ENCODE measurements at regions not wholly inside any gene's neighbourhood (a gene's known extent, or its start where the extent isn't known, plus 50 kb on each side); places are given as distances from the start of the nearest gene placed in this dataset.

DNA sequence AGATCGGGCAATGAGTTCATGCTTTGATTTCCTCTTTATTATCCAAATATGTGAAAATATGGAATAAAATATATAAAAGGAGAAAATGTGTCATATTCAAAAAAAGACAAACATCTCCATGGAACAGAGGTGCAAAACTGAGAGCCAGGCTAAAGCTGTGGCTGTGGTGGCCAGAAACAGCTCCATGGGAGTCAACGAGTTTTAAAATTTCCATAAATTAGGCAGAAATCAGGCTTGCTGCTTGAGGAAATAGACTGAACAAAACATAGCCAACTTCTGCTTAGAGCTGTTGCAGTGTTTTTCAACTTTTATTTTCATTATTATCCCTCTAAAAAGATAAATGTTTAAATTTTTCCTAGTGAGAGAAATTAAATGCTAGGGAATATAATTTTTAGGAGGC is 110.8 kb upstream of the SLC30A5 start:
- no peak for ATAC-seq
- TF ChIP-seq ZFP3 (CRISPR knock-in tag; IDR thresholded peaks at IDR 0.05) (no peak), TOX (CRISPR knock-in tag; IDR thresholded peaks at IDR 0.05; ENCODE audit: borderline replicate concordance) (no peak), OSR1 (CRISPR knock-in tag; IDR thresholded peaks at IDR 0.05) (no peak), ISL1 (CRISPR knock-in tag; IDR thresholded peaks at IDR 0.05) (no peak), ZNF565 (CRISPR knock-in tag; conservative IDR thresholded peaks at IDR 0.05; ENCODE audit: low read depth) (no peak), ZC3H10 (CRISPR knock-in tag; IDR thresholded peaks at IDR 0.05) (no peak), CSDC2 (CRISPR knock-in tag; IDR thresholded peaks at IDR 0.05) (no peak), ZFP30 (CRISPR knock-in tag; IDR thresholded peaks at IDR 0.05) (no peak), ARNTL (CRISPR knock-in tag; IDR thresholded peaks at IDR 0.05; ENCODE audit: borderline replicate concordance, low read depth) (no peak), BACH2 (CRISPR knock-in tag; IDR thresholded peaks at IDR 0.05; ENCODE audit: borderline replicate concordance) (no peak), PPARA (CRISPR knock-in tag; IDR thresholded peaks at IDR 0.05; ENCODE audit: borderline replicate concordance) (no peak), TCF4 (CRISPR knock-in tag; IDR thresholded peaks at IDR 0.05; ENCODE audit: borderline replicate concordance) (no peak), GLIS3 (CRISPR knock-in tag; IDR thresholded peaks at IDR 0.05) (no peak)
- TF ChIP-seq, protein P1, sequence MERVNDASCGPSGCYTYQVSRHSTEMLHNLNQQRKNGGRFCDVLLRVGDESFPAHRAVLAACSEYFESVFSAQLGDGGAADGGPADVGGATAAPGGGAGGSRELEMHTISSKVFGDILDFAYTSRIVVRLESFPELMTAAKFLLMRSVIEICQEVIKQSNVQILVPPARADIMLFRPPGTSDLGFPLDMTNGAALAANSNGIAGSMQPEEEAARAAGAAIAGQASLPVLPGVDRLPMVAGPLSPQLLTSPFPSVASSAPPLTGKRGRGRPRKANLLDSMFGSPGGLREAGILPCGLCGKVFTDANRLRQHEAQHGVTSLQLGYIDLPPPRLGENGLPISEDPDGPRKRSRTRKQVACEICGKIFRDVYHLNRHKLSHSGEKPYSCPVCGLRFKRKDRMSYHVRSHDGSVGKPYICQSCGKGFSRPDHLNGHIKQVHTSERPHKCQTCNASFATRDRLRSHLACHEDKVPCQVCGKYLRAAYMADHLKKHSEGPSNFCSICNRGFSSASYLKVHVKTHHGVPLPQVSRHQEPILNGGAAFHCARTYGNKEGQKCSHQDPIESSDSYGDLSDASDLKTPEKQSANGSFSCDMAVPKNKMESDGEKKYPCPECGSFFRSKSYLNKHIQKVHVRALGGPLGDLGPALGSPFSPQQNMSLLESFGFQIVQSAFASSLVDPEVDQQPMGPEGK (CRISPR knock-in tag; IDR thresholded peaks at IDR 0.05; ENCODE audit: borderline replicate concordance) = no peak
- TF ChIP-seq, protein P2, sequence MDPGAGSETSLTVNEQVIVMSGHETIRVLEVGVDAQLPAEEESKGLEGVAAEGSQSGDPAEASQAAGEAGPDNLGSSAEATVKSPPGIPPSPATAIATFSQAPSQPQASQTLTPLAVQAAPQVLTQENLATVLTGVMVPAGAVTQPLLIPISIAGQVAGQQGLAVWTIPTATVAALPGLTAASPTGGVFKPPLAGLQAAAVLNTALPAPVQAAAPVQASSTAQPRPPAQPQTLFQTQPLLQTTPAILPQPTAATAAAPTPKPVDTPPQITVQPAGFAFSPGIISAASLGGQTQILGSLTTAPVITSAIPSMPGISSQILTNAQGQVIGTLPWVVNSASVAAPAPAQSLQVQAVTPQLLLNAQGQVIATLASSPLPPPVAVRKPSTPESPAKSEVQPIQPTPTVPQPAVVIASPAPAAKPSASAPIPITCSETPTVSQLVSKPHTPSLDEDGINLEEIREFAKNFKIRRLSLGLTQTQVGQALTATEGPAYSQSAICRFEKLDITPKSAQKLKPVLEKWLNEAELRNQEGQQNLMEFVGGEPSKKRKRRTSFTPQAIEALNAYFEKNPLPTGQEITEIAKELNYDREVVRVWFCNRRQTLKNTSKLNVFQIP (CRISPR knock-in tag; IDR thresholded peaks at IDR 0.05; ENCODE audit: borderline replicate concordance, low read depth) = no peak
- TF ChIP-seq, protein P3, sequence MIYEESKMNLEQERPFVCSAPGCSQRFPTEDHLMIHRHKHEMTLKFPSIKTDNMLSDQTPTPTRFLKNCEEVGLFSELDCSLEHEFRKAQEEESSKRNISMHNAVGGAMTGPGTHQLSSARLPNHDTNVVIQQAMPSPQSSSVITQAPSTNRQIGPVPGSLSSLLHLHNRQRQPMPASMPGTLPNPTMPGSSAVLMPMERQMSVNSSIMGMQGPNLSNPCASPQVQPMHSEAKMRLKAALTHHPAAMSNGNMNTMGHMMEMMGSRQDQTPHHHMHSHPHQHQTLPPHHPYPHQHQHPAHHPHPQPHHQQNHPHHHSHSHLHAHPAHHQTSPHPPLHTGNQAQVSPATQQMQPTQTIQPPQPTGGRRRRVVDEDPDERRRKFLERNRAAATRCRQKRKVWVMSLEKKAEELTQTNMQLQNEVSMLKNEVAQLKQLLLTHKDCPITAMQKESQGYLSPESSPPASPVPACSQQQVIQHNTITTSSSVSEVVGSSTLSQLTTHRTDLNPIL (CRISPR knock-in tag; IDR thresholded peaks at IDR 0.05; ENCODE audit: low read depth) = no peak

DNA sequence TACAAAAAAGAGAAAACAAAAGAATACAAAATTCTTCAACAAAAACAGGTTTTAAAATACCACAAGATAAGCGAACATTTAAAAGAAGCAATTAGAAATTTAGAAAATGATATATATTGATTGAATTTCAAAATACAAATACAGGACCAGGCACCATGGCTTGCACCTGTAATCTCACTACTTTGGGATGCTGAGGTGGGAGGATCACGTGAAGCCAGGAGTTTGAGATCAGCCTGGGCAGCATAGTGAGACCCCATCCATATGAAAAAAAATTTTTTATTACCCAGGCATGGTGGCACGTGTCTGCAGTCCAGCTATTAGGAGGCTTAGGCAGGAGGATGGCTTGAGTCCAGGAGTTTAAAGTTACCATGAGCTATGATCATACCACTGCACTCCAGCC is 109.9 kb upstream of the SLC30A5 start:
- no peak for ATAC-seq
- TF ChIP-seq ZNF565 (CRISPR knock-in tag; conservative IDR thresholded peaks at IDR 0.05; ENCODE audit: low read depth) (no peak), SNAI2 (CRISPR knock-in tag; IDR thresholded peaks at IDR 0.05) (no peak), ZC3H10 (CRISPR knock-in tag; IDR thresholded peaks at IDR 0.05) (no peak), TCF4 (CRISPR knock-in tag; IDR thresholded peaks at IDR 0.05; ENCODE audit: borderline replicate concordance) (no peak), GLIS3 (CRISPR knock-in tag; IDR thresholded peaks at IDR 0.05) (no peak), ZFP3 (CRISPR knock-in tag; IDR thresholded peaks at IDR 0.05) (no peak), ISL1 (CRISPR knock-in tag; IDR thresholded peaks at IDR 0.05) (no peak), ESRRG (CRISPR knock-in tag; IDR thresholded peaks at IDR 0.05) (no peak)
- TF ChIP-seq, protein P4, sequence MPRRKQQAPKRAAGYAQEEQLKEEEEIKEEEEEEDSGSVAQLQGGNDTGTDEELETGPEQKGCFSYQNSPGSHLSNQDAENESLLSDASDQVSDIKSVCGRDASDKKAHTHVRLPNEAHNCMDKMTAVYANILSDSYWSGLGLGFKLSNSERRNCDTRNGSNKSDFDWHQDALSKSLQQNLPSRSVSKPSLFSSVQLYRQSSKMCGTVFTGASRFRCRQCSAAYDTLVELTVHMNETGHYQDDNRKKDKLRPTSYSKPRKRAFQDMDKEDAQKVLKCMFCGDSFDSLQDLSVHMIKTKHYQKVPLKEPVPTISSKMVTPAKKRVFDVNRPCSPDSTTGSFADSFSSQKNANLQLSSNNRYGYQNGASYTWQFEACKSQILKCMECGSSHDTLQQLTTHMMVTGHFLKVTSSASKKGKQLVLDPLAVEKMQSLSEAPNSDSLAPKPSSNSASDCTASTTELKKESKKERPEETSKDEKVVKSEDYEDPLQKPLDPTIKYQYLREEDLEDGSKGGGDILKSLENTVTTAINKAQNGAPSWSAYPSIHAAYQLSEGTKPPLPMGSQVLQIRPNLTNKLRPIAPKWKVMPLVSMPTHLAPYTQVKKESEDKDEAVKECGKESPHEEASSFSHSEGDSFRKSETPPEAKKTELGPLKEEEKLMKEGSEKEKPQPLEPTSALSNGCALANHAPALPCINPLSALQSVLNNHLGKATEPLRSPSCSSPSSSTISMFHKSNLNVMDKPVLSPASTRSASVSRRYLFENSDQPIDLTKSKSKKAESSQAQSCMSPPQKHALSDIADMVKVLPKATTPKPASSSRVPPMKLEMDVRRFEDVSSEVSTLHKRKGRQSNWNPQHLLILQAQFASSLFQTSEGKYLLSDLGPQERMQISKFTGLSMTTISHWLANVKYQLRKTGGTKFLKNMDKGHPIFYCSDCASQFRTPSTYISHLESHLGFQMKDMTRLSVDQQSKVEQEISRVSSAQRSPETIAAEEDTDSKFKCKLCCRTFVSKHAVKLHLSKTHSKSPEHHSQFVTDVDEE (CRISPR knock-in tag; IDR thresholded peaks at IDR 0.05) = no peak
- TF ChIP-seq, protein P2 (CRISPR knock-in tag; IDR thresholded peaks at IDR 0.05; ENCODE audit: borderline replicate concordance, low read depth) = no peak
- TF ChIP-seq, protein P1 (CRISPR knock-in tag; IDR thresholded peaks at IDR 0.05; ENCODE audit: borderline replicate concordance) = no peak
- TF ChIP-seq, protein P5, sequence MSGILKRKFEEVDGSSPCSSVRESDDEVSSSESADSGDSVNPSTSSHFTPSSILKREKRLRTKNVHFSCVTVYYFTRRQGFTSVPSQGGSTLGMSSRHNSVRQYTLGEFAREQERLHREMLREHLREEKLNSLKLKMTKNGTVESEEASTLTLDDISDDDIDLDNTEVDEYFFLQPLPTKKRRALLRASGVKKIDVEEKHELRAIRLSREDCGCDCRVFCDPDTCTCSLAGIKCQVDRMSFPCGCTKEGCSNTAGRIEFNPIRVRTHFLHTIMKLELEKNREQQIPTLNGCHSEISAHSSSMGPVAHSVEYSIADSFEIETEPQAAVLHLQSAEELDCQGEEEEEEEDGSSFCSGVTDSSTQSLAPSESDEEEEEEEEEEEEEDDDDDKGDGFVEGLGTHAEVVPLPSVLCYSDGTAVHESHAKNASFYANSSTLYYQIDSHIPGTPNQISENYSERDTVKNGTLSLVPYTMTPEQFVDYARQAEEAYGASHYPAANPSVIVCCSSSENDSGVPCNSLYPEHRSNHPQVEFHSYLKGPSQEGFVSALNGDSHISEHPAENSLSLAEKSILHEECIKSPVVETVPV (CRISPR knock-in tag; IDR thresholded peaks at IDR 0.05) = no peak

Data from SK-N-SH treated with all-trans-retinoic acid at 6 μM for 48 hours (cell line).